NB4 (cell line): ENCODE measurements at regions not wholly inside any gene's neighbourhood (a gene's known extent, or its start where the extent isn't known, plus 50 kb on each side); places are given as distances from the start of the nearest gene placed in this dataset.

Source experiments
- MYC ChIP-seq: IDR thresholded peaks from 2 replicates; pipeline ENCODE4 v1.6.1; 2011; ENCODE audit warnings: low read depth, low read length
- POLR2A ChIP-seq: IDR thresholded peaks from 2 replicates; pipeline ENCODE4 v1.6.1; 2011; ENCODE audit warnings: mild to moderate bottlenecking; ENCODE audit not compliant: insufficient read length; ENCODE audit errors: extremely low read depth
- TF ChIP-seq, protein P1 (sequence below): IDR thresholded peaks from one replicate; pipeline ENCODE4 v1.5.1; 2012; ENCODE audit warnings: low read depth, low read length
- TF ChIP-seq, protein P2 (sequence below): IDR thresholded peaks from 2 replicates; pipeline ENCODE4 v1.6.1; 2011; ENCODE audit warnings: low read depth, low read length

DNA sequence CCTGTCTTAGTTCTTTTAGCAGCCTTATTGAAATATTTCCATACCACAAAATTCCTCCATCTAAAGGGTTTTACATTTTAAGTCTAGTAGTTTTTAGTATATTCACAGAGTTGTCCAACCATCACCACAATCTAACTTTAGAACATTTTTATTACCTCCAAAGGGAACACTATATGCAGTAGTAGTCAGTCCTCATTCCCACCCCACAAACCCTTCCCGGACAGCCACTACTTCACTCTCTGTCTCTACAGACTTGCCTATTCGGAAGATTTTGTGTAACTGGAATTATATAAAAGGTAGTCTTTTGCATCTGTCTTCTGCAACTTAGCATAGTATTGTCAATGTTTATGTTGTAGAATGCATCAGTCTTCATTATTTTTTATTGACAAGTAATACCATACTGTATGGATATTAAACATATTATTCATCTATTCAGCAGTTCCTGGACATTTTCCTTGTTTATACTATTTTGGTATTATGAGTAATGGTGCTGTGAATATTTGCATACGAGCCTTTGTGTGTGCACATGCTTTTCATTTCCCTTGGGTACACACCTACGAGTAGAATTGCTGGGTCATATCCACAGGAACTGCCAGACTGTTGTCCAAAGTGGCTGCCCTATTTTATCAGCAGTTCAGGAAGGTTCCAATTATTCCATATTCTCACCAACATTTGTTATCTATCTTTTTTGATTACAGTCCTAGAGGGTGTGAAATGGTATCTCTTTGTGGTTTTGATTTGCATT, 60.9 kb upstream of the LANCL2 start:
- TF ChIP-seq, protein P1, sequence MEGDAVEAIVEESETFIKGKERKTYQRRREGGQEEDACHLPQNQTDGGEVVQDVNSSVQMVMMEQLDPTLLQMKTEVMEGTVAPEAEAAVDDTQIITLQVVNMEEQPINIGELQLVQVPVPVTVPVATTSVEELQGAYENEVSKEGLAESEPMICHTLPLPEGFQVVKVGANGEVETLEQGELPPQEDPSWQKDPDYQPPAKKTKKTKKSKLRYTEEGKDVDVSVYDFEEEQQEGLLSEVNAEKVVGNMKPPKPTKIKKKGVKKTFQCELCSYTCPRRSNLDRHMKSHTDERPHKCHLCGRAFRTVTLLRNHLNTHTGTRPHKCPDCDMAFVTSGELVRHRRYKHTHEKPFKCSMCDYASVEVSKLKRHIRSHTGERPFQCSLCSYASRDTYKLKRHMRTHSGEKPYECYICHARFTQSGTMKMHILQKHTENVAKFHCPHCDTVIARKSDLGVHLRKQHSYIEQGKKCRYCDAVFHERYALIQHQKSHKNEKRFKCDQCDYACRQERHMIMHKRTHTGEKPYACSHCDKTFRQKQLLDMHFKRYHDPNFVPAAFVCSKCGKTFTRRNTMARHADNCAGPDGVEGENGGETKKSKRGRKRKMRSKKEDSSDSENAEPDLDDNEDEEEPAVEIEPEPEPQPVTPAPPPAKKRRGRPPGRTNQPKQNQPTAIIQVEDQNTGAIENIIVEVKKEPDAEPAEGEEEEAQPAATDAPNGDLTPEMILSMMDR: no peak
- TF ChIP-seq POLR2A (no peak), MYC (no peak)
- TF ChIP-seq, protein P2, sequence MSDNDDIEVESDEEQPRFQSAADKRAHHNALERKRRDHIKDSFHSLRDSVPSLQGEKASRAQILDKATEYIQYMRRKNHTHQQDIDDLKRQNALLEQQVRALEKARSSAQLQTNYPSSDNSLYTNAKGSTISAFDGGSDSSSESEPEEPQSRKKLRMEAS: no peak
